ENCODE measurements at regions not wholly inside any gene's neighbourhood (a gene's known extent, or its start where the extent isn't known, plus 50 kb on each side); places are given as distances from the start of the nearest gene placed in this dataset.

DNA sequence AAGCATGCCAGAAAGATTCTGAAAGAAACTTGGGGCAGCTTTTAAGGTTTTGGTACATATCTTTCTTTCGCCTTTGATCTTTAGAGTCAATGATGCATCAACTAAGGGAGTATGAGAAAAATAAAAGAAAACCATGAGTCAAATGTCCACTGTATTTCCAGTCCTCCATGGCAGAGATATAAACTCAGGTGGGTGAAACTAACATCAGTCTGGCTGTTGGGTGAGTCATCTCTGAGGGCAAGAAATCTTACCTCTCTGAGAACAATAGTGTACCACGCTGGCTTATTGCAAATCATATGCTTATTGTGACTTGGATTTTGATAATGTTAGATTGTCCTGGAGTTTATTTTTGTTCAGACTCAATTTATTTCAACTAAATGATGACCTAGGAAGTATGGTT lies 521.0 kb downstream of the PLCL1 start:
- TF ChIP-seq, protein P1, sequence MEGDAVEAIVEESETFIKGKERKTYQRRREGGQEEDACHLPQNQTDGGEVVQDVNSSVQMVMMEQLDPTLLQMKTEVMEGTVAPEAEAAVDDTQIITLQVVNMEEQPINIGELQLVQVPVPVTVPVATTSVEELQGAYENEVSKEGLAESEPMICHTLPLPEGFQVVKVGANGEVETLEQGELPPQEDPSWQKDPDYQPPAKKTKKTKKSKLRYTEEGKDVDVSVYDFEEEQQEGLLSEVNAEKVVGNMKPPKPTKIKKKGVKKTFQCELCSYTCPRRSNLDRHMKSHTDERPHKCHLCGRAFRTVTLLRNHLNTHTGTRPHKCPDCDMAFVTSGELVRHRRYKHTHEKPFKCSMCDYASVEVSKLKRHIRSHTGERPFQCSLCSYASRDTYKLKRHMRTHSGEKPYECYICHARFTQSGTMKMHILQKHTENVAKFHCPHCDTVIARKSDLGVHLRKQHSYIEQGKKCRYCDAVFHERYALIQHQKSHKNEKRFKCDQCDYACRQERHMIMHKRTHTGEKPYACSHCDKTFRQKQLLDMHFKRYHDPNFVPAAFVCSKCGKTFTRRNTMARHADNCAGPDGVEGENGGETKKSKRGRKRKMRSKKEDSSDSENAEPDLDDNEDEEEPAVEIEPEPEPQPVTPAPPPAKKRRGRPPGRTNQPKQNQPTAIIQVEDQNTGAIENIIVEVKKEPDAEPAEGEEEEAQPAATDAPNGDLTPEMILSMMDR (IDR thresholded peaks at IDR 0.05) = no peak
- no peak for TF ChIP-seq POLR2A (IDR thresholded peaks at IDR 0.05)
